GM19035 (cell line): ENCODE measurements at regions not wholly inside any gene's neighbourhood (a gene's known extent, or its start where the extent isn't known, plus 50 kb on each side); places are given as distances from the start of the nearest gene placed in this dataset.

Source experiments
- ATAC-seq: cut with Tn5 transposase; IDR thresholded peaks from one replicate; pipeline ENCODE4 v1.9.1; 2021; ENCODE audit not compliant: unreplicated experiment

- ATAC-seq = no peak
Observed at GRCh38 chr1:14180738-14181137, 417.7 kb upstream of the KAZN start.

DNA sequence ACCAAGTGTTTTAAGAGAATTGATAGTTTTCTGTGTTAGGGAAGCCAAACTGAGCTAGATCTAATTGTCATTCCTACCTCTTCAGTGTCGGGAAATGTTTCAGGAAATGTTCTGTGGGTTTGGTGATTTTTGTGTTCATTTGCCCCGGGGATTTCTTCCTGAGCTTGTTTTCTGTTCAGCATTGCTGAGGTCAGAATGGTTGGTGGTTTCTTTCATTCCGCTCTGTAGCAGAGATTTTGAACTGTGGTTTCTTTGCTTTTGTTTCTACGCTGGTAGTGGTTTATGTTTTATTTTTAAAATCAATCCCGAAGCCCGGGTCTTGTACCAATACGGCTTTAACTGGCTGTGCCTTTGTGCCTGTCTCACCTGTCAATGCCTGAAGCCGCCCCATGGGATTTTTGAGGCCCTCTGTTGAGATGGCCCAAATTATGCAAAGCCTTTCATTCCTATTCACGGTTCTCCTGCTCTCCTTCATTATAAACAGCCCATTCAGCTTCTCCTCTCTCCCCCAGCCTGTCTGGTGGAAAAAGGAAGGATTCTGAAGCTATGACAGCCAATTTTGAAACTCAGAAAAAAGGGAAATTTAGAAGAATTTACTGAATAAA lies 417.2 kb upstream of the KAZN start:
- no peak for ATAC-seq

- no peak for ATAC-seq
Observed at GRCh38 chr1:14182856-14183255, 415.6 kb upstream of the KAZN start.

GRCh38 chr1:14183329-14183728 lies 415.2 kb upstream of the KAZN start:
- no peak for ATAC-seq

DNA sequence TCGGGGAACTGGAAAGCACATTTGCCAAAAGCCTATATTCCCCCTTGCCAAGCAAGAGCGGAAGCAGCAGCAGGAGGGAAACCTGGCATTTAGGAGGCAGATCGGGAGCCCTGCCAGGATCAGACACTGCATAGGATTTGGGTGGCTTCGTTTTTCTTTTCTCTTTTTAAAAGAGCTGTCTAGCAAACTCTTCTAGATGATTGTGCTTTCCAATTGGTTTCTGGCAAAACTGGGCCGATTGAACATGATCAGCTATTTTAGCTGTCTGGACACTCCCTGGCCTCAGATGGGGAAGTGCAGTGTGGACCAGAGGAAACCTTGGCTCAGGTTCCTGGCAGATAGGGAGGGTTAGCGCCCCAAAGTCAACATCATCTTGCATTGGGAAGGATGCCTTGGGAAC lies 414.0 kb upstream of the KAZN start:
- no peak for ATAC-seq

DNA sequence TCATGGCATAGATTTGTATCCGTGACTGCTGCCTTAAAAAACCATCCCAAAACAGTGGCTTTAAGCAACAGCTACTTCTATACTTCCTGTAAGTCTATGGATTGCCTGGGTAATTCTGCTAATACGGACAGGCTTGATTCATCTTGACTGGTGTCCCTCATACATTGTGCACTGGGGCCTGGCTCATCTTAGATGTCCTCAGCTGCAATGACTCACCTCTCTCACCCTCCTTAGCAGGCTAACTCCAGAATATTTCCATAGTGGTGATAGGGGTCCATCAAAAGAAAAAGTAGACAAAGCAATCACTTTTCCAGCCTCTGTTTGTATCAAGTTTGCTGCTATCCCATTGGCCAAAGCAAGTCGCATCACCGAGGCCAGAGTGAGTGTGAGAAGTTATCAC lies 409.1 kb upstream of the KAZN start:
- no peak for ATAC-seq

DNA sequence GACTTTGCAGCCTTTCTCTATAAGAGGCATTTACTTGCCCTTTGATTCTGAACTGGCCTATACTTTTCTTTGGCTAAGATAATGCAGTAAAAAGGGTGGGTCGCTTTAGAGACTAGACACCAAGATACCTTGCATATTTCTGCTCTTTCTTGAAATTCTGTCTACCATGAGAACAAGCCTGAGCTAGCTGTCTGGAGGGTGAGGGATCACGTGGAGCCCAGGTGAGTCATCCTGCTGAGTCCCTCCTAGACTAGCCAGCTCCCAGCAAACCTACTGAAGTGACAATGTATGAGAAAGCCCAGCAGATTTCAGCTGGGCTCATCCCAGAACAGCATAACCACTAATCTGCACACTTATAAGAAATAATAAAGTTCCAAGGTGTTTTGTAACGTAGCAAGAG lies 408.0 kb upstream of the KAZN start:
- ATAC-seq = no peak

DNA sequence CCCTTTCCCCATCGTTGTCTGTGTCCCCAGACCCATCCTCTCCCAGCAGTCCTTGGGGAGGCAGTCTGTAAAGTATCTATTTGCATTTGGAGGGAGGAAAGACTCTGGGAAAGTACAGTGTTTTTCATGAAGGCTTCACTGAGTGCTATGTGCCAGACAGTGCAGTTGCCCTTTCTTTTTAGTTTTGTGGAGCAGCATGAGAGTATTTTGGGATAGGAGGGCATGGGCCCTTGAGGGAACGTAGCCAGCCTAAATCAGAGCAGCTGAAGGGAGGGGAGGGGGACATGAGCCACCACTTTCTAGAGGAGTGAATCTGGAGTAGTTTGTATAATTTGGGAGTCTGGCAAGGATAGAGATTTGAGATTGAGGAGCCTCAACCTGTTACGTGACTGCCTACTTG lies 404.0 kb upstream of the KAZN start:
- no peak for ATAC-seq

- ATAC-seq = no peak
Observed at GRCh38 chr1:14205066-14205465, 393.4 kb upstream of the KAZN start.

- no peak for ATAC-seq
Observed at GRCh38 chr1:14215151-14215550, 383.3 kb upstream of the KAZN start.

- ATAC-seq = no peak
Observed at GRCh38 chr1:14217384-14217783, 381.1 kb upstream of the KAZN start.

DNA sequence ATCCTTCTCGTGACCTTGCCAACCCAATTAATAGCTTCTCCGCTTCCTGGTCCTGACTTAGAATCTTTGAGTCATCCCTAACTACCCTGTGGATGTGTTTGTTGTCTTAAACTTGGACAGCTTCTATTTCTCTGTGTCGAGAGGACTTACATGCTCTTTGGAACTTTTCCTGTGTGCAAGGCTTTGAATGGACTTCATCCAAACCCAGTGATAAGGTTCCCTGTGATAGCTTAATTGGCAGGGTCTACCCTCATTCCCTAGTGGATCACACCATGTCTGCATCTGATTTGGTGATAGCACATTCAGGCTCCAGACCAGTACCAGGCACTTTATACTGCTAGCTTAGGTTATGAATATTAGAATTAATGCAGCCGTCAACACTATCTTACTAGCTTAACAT lies 378.2 kb upstream of the KAZN start:
- ATAC-seq = no peak

DNA sequence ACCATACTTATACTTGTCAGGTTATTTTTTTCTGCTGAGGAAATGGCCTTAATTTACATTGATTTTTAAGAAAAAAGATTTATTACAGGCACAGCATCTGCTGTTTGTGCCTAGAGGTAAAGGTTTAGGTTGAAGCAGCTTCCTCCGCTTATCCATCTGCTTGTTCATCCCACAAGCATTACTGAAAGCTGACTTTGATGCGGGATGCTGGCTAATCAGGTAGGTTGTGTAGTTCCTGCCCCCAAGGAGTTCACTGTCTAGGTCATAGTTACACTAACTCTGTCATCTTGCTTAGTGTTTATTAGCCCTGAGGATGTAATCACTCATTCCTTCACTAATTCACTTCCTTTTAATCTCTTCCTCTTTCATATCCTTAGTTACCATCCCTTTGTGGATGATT lies 377.7 kb upstream of the KAZN start:
- ATAC-seq = no peak

DNA sequence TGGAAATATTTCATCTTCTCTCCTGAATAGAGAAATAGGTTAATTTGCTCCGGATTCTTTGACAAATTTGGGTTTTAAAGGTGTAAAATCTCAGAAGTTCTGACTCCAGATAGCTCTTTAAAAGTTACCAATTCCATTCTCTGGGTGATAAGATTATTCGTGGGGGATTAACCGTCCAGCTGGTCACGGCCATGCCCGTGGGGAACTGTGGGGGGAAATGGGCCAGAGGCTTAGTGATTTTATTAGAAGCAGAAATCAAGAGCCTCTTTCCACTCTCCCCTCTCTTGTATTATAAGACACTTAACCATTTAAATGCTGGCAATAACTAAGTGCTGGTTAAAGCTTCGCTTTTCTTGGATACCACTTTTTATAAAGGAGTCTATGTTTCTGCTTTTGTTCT lies 376.4 kb upstream of the KAZN start:
- ATAC-seq = no peak

GRCh38 chr1:14228677-14229076 lies 369.8 kb upstream of the KAZN start:
- ATAC-seq = no peak

GRCh38 chr1:14233510-14233909 lies 365.0 kb upstream of the KAZN start:
- no peak for ATAC-seq

GRCh38 chr1:14236097-14236496 lies 362.4 kb upstream of the KAZN start:
- ATAC-seq = no peak

- no peak for ATAC-seq
Observed at GRCh38 chr1:14238472-14239307, 359.8 kb upstream of the KAZN start.

DNA sequence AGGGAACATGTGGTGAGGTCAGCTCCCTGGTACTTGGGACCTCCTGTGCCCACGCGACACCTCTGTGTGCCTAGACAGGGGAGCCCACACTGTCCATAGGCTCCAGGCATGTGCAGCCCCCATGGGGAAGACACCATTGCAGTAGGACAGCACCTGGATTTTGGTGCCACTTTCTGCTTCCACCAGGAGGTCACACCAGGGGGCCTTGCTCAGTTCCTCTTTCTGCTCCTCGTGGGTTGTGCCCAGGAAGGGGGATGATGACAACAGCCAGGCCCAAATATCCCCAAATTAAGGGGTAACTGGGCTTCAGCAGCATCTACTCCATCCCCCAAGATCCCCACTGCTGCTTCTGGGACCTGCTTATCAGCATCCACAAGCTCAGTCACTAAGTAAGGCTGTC lies 358.2 kb upstream of the KAZN start:
- no peak for ATAC-seq

- ATAC-seq = no peak
Observed at GRCh38 chr1:14242123-14242522, 356.4 kb upstream of the KAZN start.

DNA sequence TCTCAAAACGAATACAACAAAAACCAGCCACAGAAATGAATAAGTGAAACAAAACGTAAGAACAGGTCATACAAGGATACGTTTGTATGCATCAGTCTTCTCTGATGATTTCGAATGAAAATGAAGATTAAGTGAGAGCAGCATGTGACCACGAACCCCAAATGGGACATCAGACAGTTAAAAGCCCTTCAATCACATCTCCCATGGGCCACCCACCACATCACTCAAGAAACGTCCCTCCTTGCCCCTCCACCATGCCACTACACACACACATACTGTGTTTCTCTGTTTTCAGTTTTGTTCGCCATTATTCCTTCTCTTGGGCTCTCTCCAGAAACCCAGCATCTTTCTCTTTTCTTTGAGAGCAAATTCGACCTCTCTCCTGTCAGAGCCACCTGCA lies 355.6 kb upstream of the KAZN start:
- no peak for ATAC-seq

DNA sequence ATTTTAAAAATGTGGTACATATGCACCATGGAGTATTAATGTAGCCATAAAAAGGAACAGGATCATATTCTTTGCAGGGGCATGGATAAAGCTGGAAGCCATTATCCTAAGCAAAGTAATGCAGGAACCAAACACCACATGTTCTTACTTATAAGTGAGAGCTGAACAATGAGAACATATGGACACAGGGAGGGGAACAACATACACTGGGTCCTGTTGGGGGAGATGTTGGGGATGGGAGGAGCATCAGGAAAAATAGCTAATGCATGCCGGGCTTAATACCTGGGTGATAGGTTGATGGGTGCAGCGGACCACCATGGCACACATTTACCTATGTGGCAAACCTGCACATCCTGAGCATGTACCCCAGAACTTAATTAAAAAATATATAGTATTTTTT lies 352.5 kb upstream of the KAZN start:
- no peak for ATAC-seq

- no peak for ATAC-seq
Observed at GRCh38 chr1:14246471-14246870, 352.0 kb upstream of the KAZN start.
